ENCODE measurements at regions not wholly inside any gene's neighbourhood (a gene's known extent, or its start where the extent isn't known, plus 50 kb on each side); places are given as distances from the start of the nearest gene placed in this dataset.

DNA sequence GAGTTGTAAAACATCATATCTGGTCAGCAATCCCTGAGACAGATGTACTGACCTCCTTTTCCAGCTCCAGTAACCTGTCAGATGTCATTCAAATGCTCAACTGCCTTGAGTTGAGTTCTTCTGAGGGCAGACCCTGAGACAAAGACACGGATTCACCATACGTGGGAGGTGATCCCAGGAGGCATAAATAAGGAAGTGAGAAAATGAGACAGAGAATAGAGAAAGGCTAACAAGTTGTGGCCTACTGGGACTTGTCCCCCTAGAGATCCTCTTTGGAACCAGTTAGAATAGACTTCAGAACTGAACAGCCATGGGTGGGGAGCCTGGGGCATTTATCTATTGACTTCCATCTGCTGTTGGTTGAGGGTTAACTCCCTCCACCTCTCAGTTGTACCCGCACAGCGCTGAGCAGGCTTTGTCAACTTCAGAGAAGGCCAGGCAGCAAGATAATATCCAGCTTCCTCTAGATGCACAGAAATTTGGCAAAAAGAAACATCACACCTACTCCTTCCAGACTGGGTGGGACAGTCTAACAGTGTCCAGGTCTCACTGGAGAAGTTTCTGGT, 123.0 kb upstream of the DYNLRB2 start:
- TF ChIP-seq, protein P1, sequence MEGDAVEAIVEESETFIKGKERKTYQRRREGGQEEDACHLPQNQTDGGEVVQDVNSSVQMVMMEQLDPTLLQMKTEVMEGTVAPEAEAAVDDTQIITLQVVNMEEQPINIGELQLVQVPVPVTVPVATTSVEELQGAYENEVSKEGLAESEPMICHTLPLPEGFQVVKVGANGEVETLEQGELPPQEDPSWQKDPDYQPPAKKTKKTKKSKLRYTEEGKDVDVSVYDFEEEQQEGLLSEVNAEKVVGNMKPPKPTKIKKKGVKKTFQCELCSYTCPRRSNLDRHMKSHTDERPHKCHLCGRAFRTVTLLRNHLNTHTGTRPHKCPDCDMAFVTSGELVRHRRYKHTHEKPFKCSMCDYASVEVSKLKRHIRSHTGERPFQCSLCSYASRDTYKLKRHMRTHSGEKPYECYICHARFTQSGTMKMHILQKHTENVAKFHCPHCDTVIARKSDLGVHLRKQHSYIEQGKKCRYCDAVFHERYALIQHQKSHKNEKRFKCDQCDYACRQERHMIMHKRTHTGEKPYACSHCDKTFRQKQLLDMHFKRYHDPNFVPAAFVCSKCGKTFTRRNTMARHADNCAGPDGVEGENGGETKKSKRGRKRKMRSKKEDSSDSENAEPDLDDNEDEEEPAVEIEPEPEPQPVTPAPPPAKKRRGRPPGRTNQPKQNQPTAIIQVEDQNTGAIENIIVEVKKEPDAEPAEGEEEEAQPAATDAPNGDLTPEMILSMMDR (IDR thresholded peaks at IDR 0.05): no peak
- TF ChIP-seq POLR2A (IDR thresholded peaks at IDR 0.05): no peak
